Keratinocyte (primary cell): ENCODE measurements at regions not wholly inside any gene's neighbourhood (a gene's known extent, or its start where the extent isn't known, plus 50 kb on each side); places are given as distances from the start of the nearest gene placed in this dataset.

Source experiments
- DNase-seq: peaks from one replicate; pipeline ENCODE4 v3.0.0-alpha.2; 2011; ENCODE audit warnings: low read depth, missing footprints, low spot score
- FAIRE-seq: peaks from 2 replicates; lab custom pipeline; 2011; peaks lifted over from hg19 to GRCh38; lab: Jason Lieb, UNC
- H2AFZ ChIP-seq: 2 replicates; pipeline ENCODE4 v1.6.0; 2012; ENCODE audit warnings: low read length, control low read depth, inconsistent platforms; ENCODE audit not compliant: control insufficient read depth
- H3K27ac ChIP-seq: 2 replicates; pipeline ENCODE4 v1.5.1; 2011; ENCODE audit warnings: low read length; ENCODE audit not compliant: control insufficient read depth, insufficient read depth
- H3K27me3 ChIP-seq: 3 replicates; pipeline ENCODE4 v1.6.0; 2011; ENCODE audit warnings: low read length; ENCODE audit not compliant: control insufficient read depth, insufficient read depth; ENCODE audit errors: extremely low read depth
- H3K36me3 ChIP-seq, 2 experiments: 2 replicates in 1 of 2; 3 replicates in 1 of 2; pipeline ENCODE4 v1.5.1; 2011; ENCODE audit warnings: low read length in 2 of 2, mild to moderate bottlenecking in 1 of 2; ENCODE audit not compliant: control insufficient read depth in 2 of 2, insufficient read depth in 2 of 2; ENCODE audit errors: extremely low read depth in 1 of 2
- H3K4me1 ChIP-seq: 3 replicates; pipeline ENCODE4 v1.5.1; 2011; ENCODE audit warnings: low read length; ENCODE audit not compliant: control insufficient read depth, insufficient read depth; ENCODE audit errors: extremely low read depth
- H3K4me2 ChIP-seq: 3 replicates; pipeline ENCODE4 v1.6.0; 2011; ENCODE audit warnings: low read depth, low read length; ENCODE audit not compliant: control insufficient read depth, insufficient read depth; ENCODE audit errors: extremely low read depth
- H3K4me3 ChIP-seq, 3 experiments: fragments of 200-600 bp in 1 of 3; sonication (generic) in 1 of 3; 2 replicates in 2 of 3; 3 replicates in 1 of 3; pipeline ENCODE4 v1.5.1; 2011 to 2016; ENCODE audit warnings: low read length in 3 of 3, mild to moderate bottlenecking in 3 of 3, control low read depth in 2 of 3, inconsistent platforms in 1 of 3, low read depth in 1 of 3, mixed read lengths in 1 of 3, mixed run types in 1 of 3, moderate library complexity in 1 of 3; ENCODE audit not compliant: control insufficient read depth in 2 of 3, insufficient read depth in 2 of 3; ENCODE audit errors: extremely low read depth in 1 of 3
- H3K79me2 ChIP-seq: 2 replicates; pipeline ENCODE4 v1.6.0; 2012; ENCODE audit warnings: low read length; ENCODE audit not compliant: control insufficient read depth, insufficient read depth
- H3K9ac ChIP-seq: 3 replicates; pipeline ENCODE4 v1.6.0; 2011; ENCODE audit warnings: low read length; ENCODE audit not compliant: control insufficient read depth, insufficient read depth; ENCODE audit errors: extremely low read depth
- H3K9me1 ChIP-seq: 3 replicates; pipeline ENCODE4 v1.6.0; 2011; ENCODE audit warnings: low read length; ENCODE audit not compliant: control insufficient read depth, insufficient read depth; ENCODE audit errors: extremely low read depth
- H3K9me3 ChIP-seq: 2 replicates; pipeline ENCODE4 v1.5.1; 2012; ENCODE audit warnings: low read depth, low read length; ENCODE audit not compliant: control insufficient read depth
- H4K20me1 ChIP-seq: 3 replicates; pipeline ENCODE4 v1.6.0; 2011; ENCODE audit warnings: low read length; ENCODE audit not compliant: control insufficient read depth, insufficient read depth; ENCODE audit errors: extremely low read depth
- EZH2 ChIP-seq: IDR thresholded peaks from one replicate; pipeline ENCODE4 v1.6.1; 2012; ENCODE audit warnings: inconsistent platforms, mild to moderate bottlenecking, low read length, moderate library complexity
- dilution Hi-C: fragments of 300-500 bp; cut with MboI; formaldehyde crosslinking; loops from one replicate; pipeline ENCODE4 v1.7.0; 2020; ENCODE audit warnings: low sequenced_read_pairs; ENCODE audit not compliant: extremely low pct_ligation_motif_present
- TF ChIP-seq, protein P1 (sequence below), 3 experiments: IDR thresholded peaks in 1 of 3; conservative IDR thresholded peaks in 1 of 3; optimal IDR thresholded peaks in 1 of 3; 2 replicates in 2 of 3; 3 replicates in 1 of 3; pipeline versions ENCODE3 to v1.5.1; 2011; ENCODE audit warnings: low read length in 3 of 3, mild to moderate bottlenecking in 3 of 3, moderate library complexity in 2 of 3, control low read depth in 1 of 3, inconsistent platforms in 1 of 3; ENCODE audit not compliant: insufficient read depth in 2 of 3; ENCODE audit errors: extremely low read depth in 1 of 3

DNA sequence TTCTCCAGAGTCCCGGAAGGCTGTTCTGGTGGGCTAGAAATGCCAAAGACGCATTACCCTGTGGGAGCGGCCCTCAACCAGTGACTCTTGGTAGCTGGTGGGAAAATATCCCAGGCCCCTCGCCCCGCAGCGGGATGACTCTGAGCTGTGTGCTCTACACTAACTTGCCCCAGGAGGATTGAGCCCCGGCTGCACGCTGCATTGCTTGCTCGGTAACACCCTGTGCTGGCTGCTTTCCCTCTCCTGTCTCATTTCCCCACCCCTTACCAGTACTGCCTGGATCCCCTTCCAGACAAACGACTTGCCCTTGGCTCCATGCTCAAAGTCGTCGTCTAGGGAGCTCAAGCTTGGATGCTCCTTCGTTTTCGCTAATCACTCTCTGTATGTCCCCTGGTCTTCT is 411.8 kb upstream of the SULF2 start:
- TF ChIP-seq, protein P1, sequence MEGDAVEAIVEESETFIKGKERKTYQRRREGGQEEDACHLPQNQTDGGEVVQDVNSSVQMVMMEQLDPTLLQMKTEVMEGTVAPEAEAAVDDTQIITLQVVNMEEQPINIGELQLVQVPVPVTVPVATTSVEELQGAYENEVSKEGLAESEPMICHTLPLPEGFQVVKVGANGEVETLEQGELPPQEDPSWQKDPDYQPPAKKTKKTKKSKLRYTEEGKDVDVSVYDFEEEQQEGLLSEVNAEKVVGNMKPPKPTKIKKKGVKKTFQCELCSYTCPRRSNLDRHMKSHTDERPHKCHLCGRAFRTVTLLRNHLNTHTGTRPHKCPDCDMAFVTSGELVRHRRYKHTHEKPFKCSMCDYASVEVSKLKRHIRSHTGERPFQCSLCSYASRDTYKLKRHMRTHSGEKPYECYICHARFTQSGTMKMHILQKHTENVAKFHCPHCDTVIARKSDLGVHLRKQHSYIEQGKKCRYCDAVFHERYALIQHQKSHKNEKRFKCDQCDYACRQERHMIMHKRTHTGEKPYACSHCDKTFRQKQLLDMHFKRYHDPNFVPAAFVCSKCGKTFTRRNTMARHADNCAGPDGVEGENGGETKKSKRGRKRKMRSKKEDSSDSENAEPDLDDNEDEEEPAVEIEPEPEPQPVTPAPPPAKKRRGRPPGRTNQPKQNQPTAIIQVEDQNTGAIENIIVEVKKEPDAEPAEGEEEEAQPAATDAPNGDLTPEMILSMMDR (optimal IDR thresholded peaks at IDR 0.05 in 1 of 3, IDR thresholded peaks at IDR 0.05 in 1 of 3, conservative IDR thresholded peaks at IDR 0.05 in 1 of 3; ENCODE audit: extremely low read depth in 1 of 3, insufficient read depth in 2 of 3, low read length in 3 of 3): no peak
- no peak for TF ChIP-seq EZH2
- DNase-seq (no peak), FAIRE-seq (no peak)
- Histone ChIP-seq H3K4me1 (no peaks in the 10 kb centered on the region), H3K27me3 (peaks cover 32% of the 10 kb centered on the region), H3K9ac (no peak overlapping the region), H3K4me2 (no peak overlapping the region), H3K79me2 (no peaks in the 10 kb centered on the region), H2AFZ (no peak overlapping the region), H3K9me1 (no peaks in the 10 kb centered on the region), H3K36me3 (no peaks in the 10 kb centered on the region), H3K27ac (no peak overlapping the region), H3K4me3 (no peak overlapping the region), H3K9me3 (no peaks in the 10 kb centered on the region), H4K20me1 (no peaks in the 10 kb centered on the region)
- dilution Hi-C loops: no loop called here

DNA sequence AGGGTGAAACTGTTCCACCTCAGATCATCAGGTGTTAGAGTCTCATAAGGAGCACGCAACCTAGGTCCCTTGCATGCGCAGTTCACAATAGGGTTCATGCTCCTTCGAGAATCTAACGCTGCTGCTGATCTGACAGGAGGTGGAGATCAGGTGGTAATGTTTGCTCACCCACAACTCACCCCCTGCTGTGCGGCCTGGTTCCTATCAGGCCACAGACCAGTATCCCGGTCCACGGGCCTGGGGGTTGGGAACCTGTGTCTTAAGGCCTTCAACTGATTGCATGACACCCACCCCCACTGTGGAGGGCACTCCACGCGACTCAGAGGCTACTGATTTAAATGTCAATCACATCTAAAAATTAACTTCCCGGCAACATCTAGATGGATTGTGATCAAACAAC is 411.2 kb upstream of the SULF2 start:
- Histone ChIP-seq H3K27me3 (peaks cover 32% of the 10 kb centered on the region), H3K9me1 (no peaks in the 10 kb centered on the region), H3K9me3 (no peaks in the 10 kb centered on the region), H3K79me2 (no peaks in the 10 kb centered on the region), H3K4me1 (no peaks in the 10 kb centered on the region), H3K9ac (no peak overlapping the region), H3K27ac (no peak overlapping the region), H3K4me3 (no peak overlapping the region), H3K36me3 (no peaks in the 10 kb centered on the region), H3K4me2 (no peak overlapping the region), H2AFZ (no peak overlapping the region), H4K20me1 (no peaks in the 10 kb centered on the region)
- DNase-seq: no peak
- no peak for FAIRE-seq
- TF ChIP-seq EZH2: no peak
- TF ChIP-seq, protein P1 (optimal IDR thresholded peaks at IDR 0.05 in 1 of 3, IDR thresholded peaks at IDR 0.05 in 1 of 3, conservative IDR thresholded peaks at IDR 0.05 in 1 of 3; ENCODE audit: extremely low read depth in 1 of 3, insufficient read depth in 2 of 3, low read length in 3 of 3): no peak
- dilution Hi-C loops: no loop called here
